NCI-H460 (cell line): ENCODE measurements at regions not wholly inside any gene's neighbourhood (a gene's known extent, or its start where the extent isn't known, plus 50 kb on each side); places are given as distances from the start of the nearest gene placed in this dataset.
A peak's percentile ranks its signal among the peaks of the same experiment; 100 is the strongest.

ENCODE experiments used
- DNase-seq: peaks from one replicate; pipeline ENCODE4 v3.0.0-alpha.2; 2016; ENCODE audit warnings: low read depth; ENCODE audit errors: extremely low read depth

DNA sequence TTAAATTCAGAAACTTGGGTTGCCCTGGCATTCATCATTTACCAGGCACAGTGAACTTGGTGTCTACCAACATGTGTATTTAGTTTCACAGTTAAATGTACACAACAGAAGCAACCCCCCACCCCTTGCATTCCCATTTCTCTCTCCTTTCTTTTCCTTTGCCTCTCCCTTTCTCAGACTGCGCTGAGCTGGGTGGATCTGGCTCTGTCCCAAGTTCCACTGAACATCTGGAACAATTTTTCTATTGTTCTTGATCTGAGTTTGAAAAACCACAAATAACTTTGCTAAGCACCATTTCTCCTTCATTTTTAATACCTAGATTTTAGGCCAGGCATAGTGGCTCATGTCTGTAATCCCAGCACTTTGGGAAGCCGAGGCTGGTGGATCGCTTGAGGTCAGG is 242.2 kb downstream of the ABHD5 start:
- DNase-seq, result no peak

DNA sequence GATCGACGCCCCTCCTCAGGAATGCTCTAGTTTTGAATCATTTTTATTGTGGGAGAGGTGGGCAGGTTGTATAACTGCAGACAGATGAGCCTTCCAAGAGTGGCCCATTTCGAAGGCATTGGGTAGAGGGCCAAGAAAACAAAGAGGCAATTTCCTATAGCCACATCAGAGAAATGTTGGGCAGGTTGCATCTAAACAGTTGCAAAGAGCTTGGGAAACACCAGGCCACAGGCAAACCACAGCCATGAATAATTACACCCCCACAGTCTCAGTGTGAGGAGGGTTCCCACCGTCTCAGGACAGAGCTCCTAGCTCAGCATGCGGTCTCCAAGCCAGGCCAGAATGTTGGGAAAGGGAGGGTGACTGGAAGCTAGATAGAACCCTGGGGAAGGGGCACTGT is 257.3 kb downstream of the ABHD5 start:
- no peak for DNase-seq

DNA sequence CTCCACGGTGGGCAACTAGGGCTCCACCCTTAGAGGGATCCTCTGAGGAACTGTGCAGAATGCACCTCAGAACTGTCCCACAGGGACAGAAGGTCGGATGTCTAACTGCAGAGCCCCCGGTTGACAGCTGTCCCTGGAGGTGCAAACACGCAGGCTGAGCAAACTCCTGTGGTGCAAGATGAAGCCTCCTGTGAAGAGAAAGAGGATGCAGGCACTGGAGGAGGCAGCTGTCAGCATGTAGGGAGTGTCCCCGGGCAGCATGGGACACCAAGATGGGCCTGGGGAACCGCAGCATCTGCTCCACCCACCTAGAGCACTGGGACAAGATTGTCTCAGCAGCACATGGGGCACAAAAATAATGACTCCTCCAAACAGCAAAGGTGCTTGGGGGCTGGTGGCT is 258.9 kb downstream of the ABHD5 start:
- no peak for DNase-seq

DNA sequence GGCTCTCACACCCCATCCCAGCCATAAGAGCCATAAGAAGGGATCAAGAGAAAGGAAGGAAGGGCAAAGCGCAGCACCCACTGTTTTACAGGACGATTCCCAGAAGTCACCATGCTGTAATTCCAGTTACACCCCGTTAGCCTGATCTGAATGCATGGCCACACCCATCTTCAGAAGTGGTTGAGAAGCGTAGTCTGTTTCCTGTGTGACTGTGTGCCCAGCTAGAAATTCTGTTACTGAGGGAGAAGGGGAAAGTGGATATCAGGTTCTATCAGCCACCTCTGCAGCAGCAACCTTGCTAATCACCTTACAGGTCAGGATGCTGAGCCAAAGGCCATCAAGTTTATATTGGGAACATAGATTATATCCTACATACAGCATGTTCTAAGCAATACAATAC is 260.0 kb downstream of the ABHD5 start:
- no peak for DNase-seq

DNA sequence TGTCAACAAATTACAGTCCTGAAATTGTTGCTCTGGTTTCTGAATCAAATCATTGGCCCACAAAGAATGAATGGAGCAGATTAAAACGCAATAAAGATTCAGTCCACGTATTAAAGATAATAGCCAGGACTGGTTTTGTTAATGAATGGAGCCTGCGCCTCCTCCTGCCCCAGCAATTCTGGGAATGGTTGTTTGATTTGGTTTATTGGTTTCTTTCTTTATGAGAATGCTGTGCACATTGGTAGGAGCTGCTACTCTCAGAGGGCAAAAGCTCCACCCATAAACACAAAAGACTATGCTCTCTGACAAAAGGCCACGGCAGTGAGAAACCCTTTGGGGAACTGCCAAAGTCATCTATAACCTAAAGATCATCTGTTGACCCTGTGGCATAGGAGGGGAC is 261.1 kb downstream of the ABHD5 start:
- DNase-seq, result no peak

DNA sequence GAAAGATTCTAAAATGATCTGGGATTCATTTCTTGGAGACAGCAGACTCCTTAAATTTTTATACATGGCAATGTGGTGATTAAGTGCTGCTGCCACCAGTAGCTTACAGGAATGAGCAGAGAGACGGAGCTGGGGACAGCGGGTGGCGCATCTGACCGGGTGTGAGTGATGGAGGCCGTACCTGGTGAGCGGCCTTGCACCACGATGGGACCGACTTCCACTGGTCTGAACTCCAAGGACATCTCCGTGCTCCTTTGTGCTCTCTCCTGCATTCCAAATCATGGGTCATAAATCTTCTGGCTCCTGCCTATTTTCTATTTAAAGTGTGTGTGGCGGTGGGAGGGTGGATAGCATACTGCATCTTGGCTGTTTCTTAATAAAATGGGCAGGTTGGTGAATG is 262.6 kb downstream of the ABHD5 start:
- DNase-seq, result no peak

DNA sequence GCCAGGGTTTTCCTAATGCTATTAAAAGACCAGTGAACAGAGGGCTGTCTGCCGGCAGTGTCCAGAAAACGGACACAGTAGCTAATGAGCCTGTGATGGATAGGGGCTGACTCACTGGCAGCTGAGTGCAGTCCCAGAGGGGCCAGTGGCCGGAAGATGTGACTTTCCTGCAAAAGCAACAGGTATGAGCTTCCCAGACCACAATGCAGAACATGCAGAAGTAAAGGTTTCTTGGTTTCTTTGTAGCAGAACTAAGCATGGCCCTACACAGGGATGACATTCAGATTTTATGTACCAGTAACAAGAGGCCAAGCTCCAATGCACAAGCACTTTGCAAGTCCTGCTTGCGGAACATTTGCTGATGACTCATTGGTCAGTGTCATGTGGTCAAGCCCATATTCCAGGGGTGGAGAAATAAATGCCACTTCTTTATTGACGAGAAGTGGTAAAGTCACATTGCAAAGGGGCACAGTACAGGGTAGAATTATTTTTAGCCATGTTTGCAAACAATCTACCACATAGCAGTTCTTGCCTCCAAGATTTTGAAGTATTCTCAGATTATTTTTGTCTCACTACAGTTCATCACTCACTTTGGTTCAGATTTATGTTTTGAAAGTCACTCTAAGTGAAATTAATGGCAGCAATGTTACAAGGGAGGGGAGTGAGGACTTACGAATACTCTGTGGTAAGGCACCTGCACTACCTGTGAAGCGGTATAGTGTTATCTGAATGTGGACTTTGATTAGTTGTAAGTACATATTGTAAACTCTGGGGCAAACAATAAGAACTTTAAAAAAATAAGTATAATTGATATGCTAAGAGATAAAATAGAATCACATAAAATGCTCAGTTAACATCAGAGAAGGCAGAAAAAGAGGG is 263.3 kb downstream of the ABHD5 start:
- peak; percentile 11 for DNase-seq

DNA sequence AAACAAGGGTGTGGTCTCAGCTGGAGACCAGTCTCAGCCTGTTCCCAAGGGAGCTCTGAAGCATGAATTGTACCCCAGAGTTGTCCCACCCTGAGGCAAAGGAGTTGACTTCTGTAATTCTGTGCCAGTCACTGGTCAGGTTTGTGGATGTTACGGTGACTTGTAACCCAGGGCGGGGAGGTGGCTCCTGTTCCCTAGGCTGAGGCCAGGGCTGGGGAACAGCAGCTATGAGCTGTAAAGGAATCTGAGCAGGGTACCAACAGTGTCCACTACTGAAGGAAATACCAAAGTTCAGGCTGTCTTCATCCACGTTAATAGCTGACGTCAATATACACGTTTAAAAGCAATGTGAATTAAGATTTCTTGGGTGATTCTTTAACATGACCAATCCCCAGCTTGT is 266.2 kb downstream of the ABHD5 start:
- no peak for DNase-seq

DNA sequence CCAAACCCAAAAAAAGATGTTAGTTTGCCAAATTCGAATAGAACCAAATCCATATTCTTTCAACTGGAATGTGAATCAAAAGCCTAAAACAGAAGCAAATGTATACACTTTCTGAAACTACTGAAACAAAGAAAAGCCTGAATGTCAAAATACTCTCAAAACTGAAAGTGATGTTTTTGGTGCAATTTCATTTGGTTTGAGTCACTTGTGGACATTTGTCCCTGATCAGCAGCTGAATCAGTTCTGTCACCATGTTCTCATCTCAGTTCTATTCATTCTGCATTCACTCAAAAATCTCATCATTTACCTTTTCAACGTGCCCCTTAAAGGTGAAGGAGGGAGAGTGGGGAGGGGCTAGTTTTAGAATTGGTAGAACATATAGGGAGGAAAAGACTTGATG is 266.8 kb downstream of the ABHD5 start:
- no peak for DNase-seq

DNA sequence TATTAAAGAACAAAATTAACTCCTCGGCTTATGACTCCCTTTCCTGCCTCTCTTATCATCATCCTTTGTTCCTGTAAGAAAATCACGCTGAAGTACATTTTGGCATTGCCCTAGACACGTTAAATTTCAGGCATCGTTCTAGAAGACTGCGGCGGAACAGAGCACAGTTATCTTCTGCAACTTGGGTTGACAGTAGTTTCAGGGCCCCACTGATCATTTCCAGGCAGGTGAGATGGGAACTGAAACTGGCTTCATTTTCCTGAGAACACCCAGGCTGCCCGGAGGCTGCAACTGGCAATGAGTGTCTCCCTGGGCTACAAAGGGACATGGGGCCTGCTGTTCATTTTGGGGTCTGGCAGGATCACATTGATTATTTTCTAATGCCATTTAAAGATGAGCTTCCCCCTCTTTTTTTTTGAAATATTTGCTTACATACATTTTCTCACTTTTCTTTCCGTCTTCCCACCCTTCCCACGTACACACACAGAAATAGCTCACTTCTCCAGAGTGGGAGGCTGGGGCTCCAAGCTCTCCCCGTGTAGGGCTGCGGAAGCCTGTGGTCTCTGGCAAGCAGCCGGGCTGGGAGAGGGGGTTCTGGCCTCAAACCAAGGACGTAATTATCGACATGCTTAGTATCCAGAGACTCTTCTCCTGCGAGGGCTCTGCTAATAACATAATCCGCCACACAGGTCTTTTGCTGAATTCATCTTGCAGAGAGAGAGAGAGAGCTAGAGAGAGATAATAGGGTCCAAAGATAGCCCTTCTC is 267.4 kb downstream of the ABHD5 start:
- no peak for DNase-seq

DNA sequence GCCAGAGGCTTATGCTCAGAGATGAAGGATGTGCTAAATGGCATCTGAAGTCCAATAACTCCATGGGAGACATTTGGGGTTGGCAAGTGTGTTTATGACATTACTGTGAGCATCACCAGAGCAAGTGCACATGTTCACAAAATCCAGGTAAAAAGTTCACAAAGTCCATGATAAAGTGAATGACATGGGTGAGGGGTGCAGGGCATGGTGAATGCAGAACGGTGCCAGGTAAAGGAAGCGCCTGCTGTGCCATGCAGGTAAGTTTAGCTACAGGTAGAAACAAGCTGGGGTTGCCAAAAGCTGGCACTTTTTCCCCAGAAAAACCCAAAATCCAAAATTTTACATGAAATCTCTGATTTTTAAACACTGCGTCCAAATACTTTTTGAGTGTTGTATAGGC is 268.2 kb downstream of the ABHD5 start:
- DNase-seq, result no peak

DNA sequence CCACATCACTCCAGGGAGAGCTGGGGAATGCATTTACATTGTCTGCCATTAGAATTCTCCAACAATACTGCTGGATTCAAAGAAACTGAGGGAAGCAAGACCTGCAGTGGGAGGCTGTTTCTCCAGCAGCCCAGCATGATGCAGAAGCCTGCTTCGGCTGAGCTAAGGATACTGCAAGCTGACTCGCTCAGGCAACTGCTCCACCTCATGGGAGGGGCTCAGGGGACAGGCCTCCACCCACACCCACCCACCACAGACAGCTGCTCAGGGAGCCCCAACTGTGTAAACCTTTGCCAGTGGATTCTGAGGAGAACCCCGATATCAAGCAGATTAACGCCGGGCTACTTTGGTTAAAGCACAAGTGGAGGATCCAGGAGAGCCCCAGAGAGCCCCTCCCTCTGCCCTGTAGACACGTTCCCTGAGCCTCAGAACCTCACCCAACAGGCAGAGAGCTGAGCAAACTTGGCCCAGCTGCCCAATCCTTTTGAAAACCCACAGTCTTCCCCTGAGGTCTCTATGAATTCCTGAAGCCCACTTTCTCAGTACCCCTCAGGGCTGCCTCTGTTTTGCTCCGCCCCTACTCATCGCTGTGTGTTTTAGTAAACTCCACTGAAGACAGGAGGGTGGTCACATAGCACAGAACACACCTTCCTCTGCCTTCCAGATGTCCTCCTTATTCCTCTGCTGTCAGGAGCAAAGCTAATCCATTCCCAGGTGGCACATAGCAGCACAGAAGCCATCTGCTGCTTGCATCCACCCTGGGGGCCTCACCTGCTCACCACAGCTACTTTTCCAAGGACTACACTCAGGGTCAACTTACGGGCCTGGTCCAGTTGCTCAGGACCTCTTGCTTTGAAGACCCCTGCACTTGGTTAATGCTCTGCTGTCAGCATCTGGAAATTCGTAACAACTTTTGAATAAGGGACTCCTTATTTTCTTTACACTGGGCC is 269.0 kb downstream of the ABHD5 start:
- no peak for DNase-seq

DNA sequence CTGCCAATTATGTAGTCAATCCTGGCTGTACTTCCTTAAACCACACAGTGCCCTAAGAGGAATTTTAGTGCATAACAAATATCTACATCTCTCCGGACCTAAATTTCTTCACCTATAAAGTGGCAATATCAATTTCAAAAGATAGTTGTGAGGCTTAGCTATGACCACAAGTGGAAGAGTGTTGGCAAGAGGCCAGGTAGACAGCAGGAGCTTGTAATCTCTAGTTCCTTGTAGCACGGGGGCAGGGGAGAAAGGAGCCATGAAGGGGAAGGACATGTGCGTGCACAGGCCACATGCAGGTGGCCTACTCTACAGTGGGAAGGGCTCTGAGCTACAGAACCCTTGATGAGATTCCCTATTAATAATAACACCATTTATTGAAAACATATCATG is 269.7 kb downstream of the ABHD5 start:
- no peak for DNase-seq

DNA sequence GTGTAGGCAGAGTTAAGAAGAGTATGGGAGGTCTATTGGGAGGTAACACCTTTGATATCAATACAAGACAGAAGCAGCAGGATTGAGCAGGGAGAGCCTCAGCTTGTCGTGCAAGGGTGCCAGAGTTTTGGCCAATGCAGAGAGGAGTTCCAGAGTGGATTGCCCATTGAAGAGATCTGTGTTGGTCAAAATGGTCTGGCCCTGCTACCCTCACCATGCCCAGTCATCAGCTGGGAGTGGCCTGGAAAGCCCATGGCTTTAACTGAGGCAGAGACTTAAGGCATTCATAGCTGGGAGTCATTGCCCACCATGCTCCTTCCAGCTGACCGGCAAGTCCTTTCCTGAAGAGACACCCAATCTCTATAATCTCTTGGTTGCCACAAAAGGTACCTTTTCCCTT is 271.3 kb downstream of the ABHD5 start:
- DNase-seq, result no peak

DNA sequence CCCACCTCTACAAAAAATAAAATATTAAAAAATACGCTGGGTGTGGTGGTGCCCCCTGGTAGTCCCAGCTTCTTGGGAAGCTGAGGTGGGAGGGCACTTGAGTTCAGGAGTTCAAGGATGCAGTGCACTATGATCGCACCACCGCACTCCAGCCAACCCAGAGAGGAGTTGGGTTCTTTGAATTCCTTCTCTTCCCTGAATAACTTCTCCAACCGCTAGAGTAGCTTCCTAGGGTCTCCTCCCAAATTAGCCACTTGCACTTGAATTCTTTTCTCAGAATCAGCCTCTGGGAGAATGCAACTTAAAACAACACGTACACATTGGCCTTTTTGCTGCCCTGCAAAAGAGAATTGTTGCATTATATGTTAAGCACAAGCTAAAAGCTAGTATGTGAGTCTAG is 272.5 kb downstream of the ABHD5 start:
- no peak for DNase-seq

DNA sequence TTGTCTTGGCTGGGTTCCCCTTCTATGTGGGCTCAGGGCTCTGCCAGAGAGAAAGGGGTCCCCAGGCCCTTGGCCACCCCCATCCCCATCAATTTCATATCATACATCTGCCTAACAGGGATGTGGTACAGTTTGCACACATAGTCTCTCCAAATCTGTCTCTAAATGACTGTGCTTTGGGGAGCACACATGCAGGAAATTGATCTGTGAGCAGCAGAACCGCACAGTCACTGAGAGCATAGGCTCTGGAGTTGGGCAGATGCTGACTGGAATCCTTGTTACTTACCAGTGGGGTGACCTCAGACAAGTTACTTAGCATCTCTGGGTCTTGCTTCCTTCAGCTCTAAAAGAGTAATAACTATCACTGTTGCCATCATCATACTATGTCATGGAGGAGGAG is 273.9 kb downstream of the ABHD5 start:
- DNase-seq, result no peak

DNA sequence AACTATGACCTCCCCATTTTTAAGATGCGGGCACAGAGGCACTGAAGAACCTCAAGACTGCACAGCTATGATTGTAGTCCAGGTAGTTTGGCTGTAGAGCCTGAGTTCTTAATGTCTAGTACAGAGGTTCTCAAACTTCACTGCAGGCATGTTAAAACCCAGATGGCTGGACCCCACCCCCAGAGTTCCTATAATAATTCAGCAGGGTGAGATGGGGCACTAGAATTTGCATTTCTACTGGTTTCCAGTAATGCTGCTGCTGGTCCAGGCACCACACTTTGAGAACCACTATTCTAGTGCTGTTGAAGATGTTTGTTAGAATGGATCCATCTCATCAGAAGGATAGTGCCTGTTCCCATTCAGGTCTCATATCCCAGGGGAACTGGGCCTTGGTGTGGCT is 274.9 kb downstream of the ABHD5 start:
- no peak for DNase-seq

DNA sequence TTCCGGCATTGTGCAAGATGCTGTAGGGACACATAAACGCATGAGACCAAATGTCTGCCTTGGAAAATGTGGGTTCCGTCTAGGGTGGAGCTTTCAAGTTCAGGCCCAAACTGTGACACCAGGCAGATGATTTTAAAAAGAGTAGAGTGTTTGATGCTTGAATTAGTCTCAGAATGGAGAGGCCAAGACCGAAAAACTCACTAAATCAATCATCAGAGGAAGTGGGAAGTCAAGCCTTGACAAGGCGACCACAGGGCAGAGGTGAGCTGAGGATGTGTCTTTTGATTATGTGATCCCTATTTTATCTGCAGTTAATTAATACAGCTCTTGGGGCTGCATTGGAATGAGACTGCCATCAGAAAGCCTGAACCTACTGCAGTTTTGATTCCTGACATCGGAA is 275.4 kb downstream of the ABHD5 start:
- DNase-seq, result no peak

DNA sequence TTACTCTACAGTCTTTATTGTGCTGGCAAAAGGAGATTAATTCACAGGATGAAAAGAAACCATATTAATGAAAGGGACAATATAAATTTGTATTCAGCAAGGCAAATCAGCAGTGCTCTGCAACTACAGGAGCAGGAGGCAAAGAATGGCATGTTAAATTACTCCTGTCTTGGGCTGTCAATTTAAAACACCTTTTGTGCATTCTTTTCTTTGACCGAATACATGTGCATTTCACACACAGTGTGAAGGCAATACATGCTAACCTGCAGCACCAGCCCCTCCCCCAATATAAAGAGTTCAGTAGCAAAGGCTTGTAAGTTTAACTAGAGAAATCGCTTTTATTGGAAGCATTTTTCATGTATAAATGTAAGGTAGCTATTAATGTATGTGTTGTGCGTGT is 275.2 kb upstream of the TOPAZ1 start:
- no peak for DNase-seq

DNA sequence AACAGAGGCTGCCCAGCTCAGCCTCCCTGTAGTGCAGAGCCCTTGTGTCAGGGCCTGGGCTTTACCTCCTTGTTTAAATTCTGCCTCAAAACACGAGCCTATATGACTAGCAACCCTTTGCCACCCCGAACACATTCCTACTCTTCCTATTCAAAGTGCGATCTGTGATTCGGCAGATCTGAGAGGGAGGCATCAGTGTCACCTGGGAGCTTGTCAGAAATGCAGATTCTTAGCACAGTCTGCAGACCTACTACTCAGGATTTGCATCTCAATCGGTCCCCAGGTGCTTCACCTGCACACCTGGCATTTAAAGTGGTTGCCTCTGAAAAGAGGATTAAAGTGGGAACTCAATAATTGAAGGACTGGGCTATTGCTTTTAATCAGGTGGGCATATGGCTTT is 273.2 kb upstream of the TOPAZ1 start:
- no peak for DNase-seq

DNA sequence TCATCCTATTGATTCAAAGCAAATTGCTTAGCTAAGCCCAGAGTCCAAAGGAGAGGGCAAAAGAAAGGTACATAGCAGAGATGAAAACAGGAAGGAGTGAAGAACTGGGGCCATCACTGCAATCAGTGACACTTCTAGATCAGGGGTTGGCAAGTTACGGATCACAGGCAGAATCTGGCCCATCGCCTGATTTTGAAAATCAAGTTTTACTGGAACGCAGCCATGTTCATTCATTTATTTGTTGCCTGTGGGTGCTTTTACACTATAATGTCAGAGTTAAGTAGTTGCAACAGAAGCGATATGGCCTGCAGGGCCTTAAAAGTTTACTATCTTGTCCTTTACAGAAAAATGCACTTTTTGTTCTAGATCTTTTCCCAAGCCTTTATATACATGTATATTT is 271.7 kb upstream of the TOPAZ1 start:
- DNase-seq, result no peak
